Stomach smooth muscle (tissue), 2 donors: ENCODE measurements at regions not wholly inside any gene's neighbourhood (a gene's known extent, or its start where the extent isn't known, plus 50 kb on each side); places are given as distances from the start of the nearest gene placed in this dataset.

Experiments
- H3K27ac ChIP-seq: one replicate; pipeline ENCODE4 v1.7.0; 2013; ENCODE audit warnings: mild to moderate bottlenecking, low read length, inconsistent platforms
- H3K27me3 ChIP-seq, 2 donors: one replicate each; pipeline ENCODE4 v1.7.0; 2013; ENCODE audit warnings: low read length in 2 of 2; ENCODE audit not compliant: insufficient read depth in 2 of 2, control insufficient read depth in 1 of 2
- H3K36me3 ChIP-seq, 2 donors: one replicate each; pipeline ENCODE4 v1.7.0; 2013; ENCODE audit warnings: low read length in 2 of 2; ENCODE audit not compliant: control insufficient read depth in 2 of 2, insufficient read depth in 2 of 2
- H3K4me1 ChIP-seq: one replicate; pipeline ENCODE4 v1.7.0; 2013; ENCODE audit warnings: low read length; ENCODE audit not compliant: control insufficient read depth, insufficient read depth
- H3K4me3 ChIP-seq, 2 donors: one replicate each; pipeline ENCODE4 v1.7.0; 2013; ENCODE audit warnings: low read length in 2 of 2
- H3K9ac ChIP-seq, 2 donors: one replicate each; pipeline ENCODE4 v1.7.0; 2013; ENCODE audit warnings: low read length in 2 of 2, mild to moderate bottlenecking in 1 of 2
- H3K9me3 ChIP-seq, 2 donors: one replicate each; pipeline ENCODE4 v1.7.0; 2013; ENCODE audit warnings: low read length in 2 of 2; ENCODE audit not compliant: control insufficient read depth in 2 of 2
- donor health status: healthy.
- donor health status: Pancreatic carcinoma.

GRCh38 chr3:159559771-159560170 is 428.9 kb upstream of the IL12A start:
- Histone ChIP-seq H3K36me3 (no peaks in the 10 kb centered on the region), H3K27ac (no peak overlapping the region), H3K9ac (no peak overlapping the region), H3K4me1 (no peaks in the 10 kb centered on the region), H3K4me3 (no peak overlapping the region), H3K27me3 (no peaks in the 10 kb centered on the region), H3K9me3 (no peaks in the 10 kb centered on the region)

GRCh38 chr3:159560214-159560979 is 428.2 kb upstream of the IL12A start:
- H3K27me3 ChIP-seq = no peaks in the 10 kb centered on the region
- H3K4me1 ChIP-seq = no peaks in the 10 kb centered on the region
- H3K36me3 ChIP-seq = no peaks in the 10 kb centered on the region
- no peak overlapping the region for H3K27ac ChIP-seq
- no peak overlapping the region for H3K4me3 ChIP-seq
- no peaks in the 10 kb centered on the region for H3K9me3 ChIP-seq
- H3K9ac ChIP-seq = no peak overlapping the region

- Histone ChIP-seq H3K9me3 (no peaks in the 10 kb centered on the region), H3K27me3 (no peaks in the 10 kb centered on the region), H3K27ac (no peak overlapping the region)
Measured at GRCh38 chr3:159565313-159565712, 423.3 kb upstream of the IL12A start.

GRCh38 chr3:159583662-159584061 is 405.0 kb upstream of the IL12A start:
- Histone ChIP-seq H3K9ac (no peak overlapping the region), H3K27ac (no peak overlapping the region), H3K4me1 (no peaks in the 10 kb centered on the region), H3K4me3 (no peak overlapping the region), H3K36me3 (no peaks in the 10 kb centered on the region), H3K27me3 (no peaks in the 10 kb centered on the region), H3K9me3 (no peaks in the 10 kb centered on the region)

More at GRCh38 chr3:159565313-159565712, 423.3 kb upstream of the IL12A start:
- no peaks in the 10 kb centered on the region for H3K4me1 ChIP-seq
- H3K36me3 ChIP-seq = no peaks in the 10 kb centered on the region
- H3K9ac ChIP-seq = no peak overlapping the region
- H3K4me3 ChIP-seq = no peak overlapping the region

GRCh38 chr3:159584421-159584820 is 404.2 kb upstream of the IL12A start:
- Histone ChIP-seq H3K9ac (no peak overlapping the region), H3K9me3 (no peaks in the 10 kb centered on the region), H3K36me3 (no peaks in the 10 kb centered on the region), H3K27ac (no peak overlapping the region), H3K4me3 (no peak overlapping the region), H3K4me1 (no peaks in the 10 kb centered on the region), H3K27me3 (no peaks in the 10 kb centered on the region)

- no peaks in the 10 kb centered on the region for H3K4me1 ChIP-seq
- H3K36me3 ChIP-seq = no peaks in the 10 kb centered on the region
- no peak overlapping the region for H3K9ac ChIP-seq
- H3K27me3 ChIP-seq = no peaks in the 10 kb centered on the region
- no peak overlapping the region for H3K27ac ChIP-seq
- H3K9me3 ChIP-seq = no peaks in the 10 kb centered on the region
- H3K4me3 ChIP-seq = no peak overlapping the region
Measured at GRCh38 chr3:159586571-159587202, 401.9 kb upstream of the IL12A start.

- H3K27me3 ChIP-seq = no peaks in the 10 kb centered on the region
Measured at GRCh38 chr3:159593927-159594605, 394.6 kb upstream of the IL12A start.

GRCh38 chr3:159600291-159600690 is 388.3 kb upstream of the IL12A start:
- no peaks in the 10 kb centered on the region for H3K4me1 ChIP-seq
- H3K36me3 ChIP-seq = no peaks in the 10 kb centered on the region
- H3K9ac ChIP-seq = no peak overlapping the region
- H3K4me3 ChIP-seq = no peak overlapping the region
- H3K27ac ChIP-seq = no peak overlapping the region
- H3K9me3 ChIP-seq = peaks cover 0 to 22% of the 10 kb centered on the region in 2 donors
- no peaks in the 10 kb centered on the region for H3K27me3 ChIP-seq

More at GRCh38 chr3:159593927-159594605, 394.6 kb upstream of the IL12A start:
- H3K4me1 ChIP-seq = no peaks in the 10 kb centered on the region
- no peaks in the 10 kb centered on the region for H3K36me3 ChIP-seq
- H3K27ac ChIP-seq = no peak overlapping the region
- no peaks in the 10 kb centered on the region for H3K9me3 ChIP-seq
- no peak overlapping the region for H3K4me3 ChIP-seq
- no peak overlapping the region for H3K9ac ChIP-seq

- Histone ChIP-seq H3K9ac (no peak overlapping the region), H3K4me1 (no peaks in the 10 kb centered on the region), H3K36me3 (no peaks in the 10 kb centered on the region), H3K9me3 (peaks cover 0 to 22% of the 10 kb centered on the region in 2 donors), H3K27ac (no peak overlapping the region), H3K27me3 (no peaks in the 10 kb centered on the region), H3K4me3 (no peak overlapping the region)
Measured at GRCh38 chr3:159604151-159604581, 384.5 kb upstream of the IL12A start.

GRCh38 chr3:159605101-159605500 is 383.5 kb upstream of the IL12A start:
- Histone ChIP-seq H3K9ac (no peak overlapping the region), H3K4me1 (no peaks in the 10 kb centered on the region), H3K36me3 (no peaks in the 10 kb centered on the region), H3K27me3 (no peaks in the 10 kb centered on the region), H3K4me3 (no peak overlapping the region), H3K27ac (no peak overlapping the region), H3K9me3 (peaks cover 0 to 15% of the 10 kb centered on the region in 2 donors)
